H9 (cell line): ENCODE measurements at regions not wholly inside any gene's neighbourhood (a gene's known extent, or its start where the extent isn't known, plus 50 kb on each side); places are given as distances from the start of the nearest gene placed in this dataset.

Experiments
- DNase-seq: peaks from one replicate; pipeline ENCODE4 v3.0.0-alpha.2; 2017
- H2AFZ ChIP-seq: one replicate; pipeline ENCODE4 v1.6.1; 2013; ENCODE audit warnings: mild to moderate bottlenecking, low read length, control low read depth, moderate library complexity
- H2AK5ac ChIP-seq: 2 replicates; pipeline ENCODE4 v1.6.1; 2013; ENCODE audit warnings: low read length, control low read depth, mixed read lengths; ENCODE audit not compliant: insufficient read length
- H2BK120ac ChIP-seq: one replicate; pipeline ENCODE4 v1.6.1; 2013; ENCODE audit warnings: low read depth, mild to moderate bottlenecking, low read length, control low read depth, inconsistent platforms; ENCODE audit not compliant: poor library complexity, severe bottlenecking
- H2BK12ac ChIP-seq: 2 replicates; pipeline ENCODE4 v1.6.1; 2013; ENCODE audit warnings: low read length, control low read depth, mixed read lengths, low read depth; ENCODE audit not compliant: insufficient read length
- H2BK15ac ChIP-seq: 2 replicates; pipeline ENCODE4 v1.6.1; 2013; ENCODE audit warnings: low read depth, low read length, control low read depth
- H2BK20ac ChIP-seq: one replicate; pipeline ENCODE4 v1.6.1; 2013; ENCODE audit warnings: low read depth, mild to moderate bottlenecking, low read length, control low read depth, inconsistent platforms; ENCODE audit not compliant: poor library complexity, severe bottlenecking
- H2BK5ac ChIP-seq: 2 replicates; pipeline ENCODE4 v1.6.1; 2013; ENCODE audit warnings: low read length, control low read depth, mixed read lengths; ENCODE audit not compliant: insufficient read length
- H3K14ac ChIP-seq: 2 replicates; pipeline ENCODE4 v1.6.1; 2013; ENCODE audit warnings: low read length, control low read depth; ENCODE audit not compliant: insufficient read depth
- H3K18ac ChIP-seq: 2 replicates; pipeline ENCODE4 v1.6.1; 2013; ENCODE audit warnings: low read depth, mild to moderate bottlenecking, mixed read lengths, low read length, control low read depth; ENCODE audit not compliant: insufficient read length
- H3K23ac ChIP-seq: 2 replicates; pipeline ENCODE4 v1.6.1; 2013; ENCODE audit warnings: low read length, control low read depth, mixed read lengths, low read depth; ENCODE audit not compliant: insufficient read length
- H3K23me2 ChIP-seq: 2 replicates; pipeline ENCODE4 v1.6.1; 2013; ENCODE audit warnings: low read depth, mild to moderate bottlenecking, mixed read lengths, low read length, control low read depth; ENCODE audit not compliant: insufficient read length, poor library complexity, severe bottlenecking
- H3K27ac ChIP-seq: 2 replicates; pipeline ENCODE4 v1.5.1; 2013; ENCODE audit warnings: low read length, control low read depth, mixed read lengths, low read depth; ENCODE audit not compliant: insufficient read length
- H3K27me3 ChIP-seq: 2 replicates; pipeline ENCODE4 v1.6.1; 2013; ENCODE audit warnings: low read length, control low read depth, inconsistent platforms; ENCODE audit not compliant: insufficient read depth
- H3K4ac ChIP-seq: 2 replicates; pipeline ENCODE4 v1.6.1; 2013; ENCODE audit warnings: low read depth, mild to moderate bottlenecking, control low read depth, inconsistent platforms, low read length, moderate library complexity
- H3K4me1 ChIP-seq: 2 replicates; pipeline ENCODE4 v1.6.1; 2013; ENCODE audit warnings: low read length, control low read depth, inconsistent platforms; ENCODE audit not compliant: insufficient read depth
- H3K4me2 ChIP-seq: 2 replicates; pipeline ENCODE4 v1.6.1; 2013; ENCODE audit warnings: low read length, control low read depth, mixed read lengths; ENCODE audit not compliant: insufficient read length, insufficient read depth
- H3K56ac ChIP-seq: 2 replicates; pipeline ENCODE4 v1.6.1; 2013; ENCODE audit warnings: low read depth, mild to moderate bottlenecking, mixed read lengths, low read length, control low read depth; ENCODE audit not compliant: insufficient read length
- H3K79me1 ChIP-seq: 2 replicates; pipeline ENCODE4 v1.6.1; 2013; ENCODE audit warnings: low read depth, mild to moderate bottlenecking, moderate library complexity, low read length, control low read depth, inconsistent platforms; ENCODE audit not compliant: insufficient read depth, poor library complexity, severe bottlenecking
- H3K79me2 ChIP-seq: 2 replicates; pipeline ENCODE4 v1.6.1; 2013; ENCODE audit warnings: low read length, control low read depth, inconsistent platforms; ENCODE audit not compliant: insufficient read depth
- H3K9ac ChIP-seq: 2 replicates; pipeline ENCODE4 v1.6.1; 2013; ENCODE audit warnings: low read length, control low read depth, mixed read lengths; ENCODE audit not compliant: insufficient read length; ENCODE audit errors: extremely low read depth
- H3K9me3 ChIP-seq: one replicate; pipeline ENCODE4 v1.6.1; 2013; ENCODE audit warnings: low read depth, low read length, inconsistent platforms; ENCODE audit not compliant: control insufficient read depth
- H3T11ph ChIP-seq: one replicate; pipeline ENCODE4 v1.6.1; 2013; ENCODE audit warnings: mild to moderate bottlenecking, low read length, control low read depth, inconsistent platforms
- H4K20me1 ChIP-seq: one replicate; pipeline ENCODE4 v1.6.1; 2013; ENCODE audit not compliant: control insufficient read depth, insufficient read length, insufficient read depth
- H4K5ac ChIP-seq: 2 replicates; pipeline ENCODE4 v1.6.1; 2013; ENCODE audit warnings: low read depth, mild to moderate bottlenecking, mixed read lengths, low read length, control low read depth; ENCODE audit not compliant: insufficient read length
- H4K8ac ChIP-seq: replicated peaks from 2 replicates; pipeline ENCODE4 v1.6.1; 2013; ENCODE audit warnings: low read length, control low read depth, mixed read lengths, low read depth; ENCODE audit not compliant: insufficient read length
- H4K91ac ChIP-seq: 2 replicates; pipeline ENCODE4 v1.6.1; 2013; ENCODE audit warnings: low read depth, mild to moderate bottlenecking, moderate library complexity, mixed read lengths, low read length, control low read depth; ENCODE audit not compliant: insufficient read length
- H3K27ac Mint-ChIP-seq, 3 experiments: 2 replicates in 2 of 3; 3 replicates in 1 of 3; pipeline ENCODE4 v1.8.0; 2020 to 2021; ENCODE audit warnings: mixed read lengths in 3 of 3, mild to moderate bottlenecking in 1 of 3, moderate library complexity in 1 of 3
- H3K27me3 Mint-ChIP-seq: 2 replicates; pipeline ENCODE4 v1.8.0; 2021; ENCODE audit warnings: low read depth, mild to moderate bottlenecking, moderate library complexity, mixed read lengths
- H3K36me3 Mint-ChIP-seq, 3 experiments: 2 replicates in 2 of 3; 3 replicates in 1 of 3; pipeline ENCODE4 v1.8.0; 2020 to 2021; ENCODE audit warnings: low read depth in 3 of 3, mixed read lengths in 3 of 3; ENCODE audit not compliant: insufficient read depth in 1 of 3
- H3K4me1 Mint-ChIP-seq, 2 experiments: 2 replicates each; pipeline ENCODE4 v1.8.0; 2020; ENCODE audit warnings: mixed read lengths in 2 of 2
- H3K4me3 Mint-ChIP-seq, 2 experiments: 2 replicates in 1 of 2; 3 replicates in 1 of 2; pipeline ENCODE4 v1.8.0; 2020 to 2021; ENCODE audit warnings: mild to moderate bottlenecking in 2 of 2, mixed read lengths in 2 of 2, moderate library complexity in 1 of 2
- H3K9me3 Mint-ChIP-seq, 2 experiments: 2 replicates in 1 of 2; 3 replicates in 1 of 2; pipeline ENCODE4 v1.8.0; 2020; ENCODE audit warnings: mild to moderate bottlenecking in 2 of 2, mixed read lengths in 2 of 2, moderate library complexity in 1 of 2
- CTCF ChIP-seq: fragments of 200-600 bp; sonication (generic); conservative IDR thresholded peaks from 3 replicates; pipeline ENCODE4 v1.8.0; 2021; ENCODE audit warnings: antibody characterized with exemption, mild to moderate bottlenecking
- WGBS: extraction: QIAGEN DNeasy Blood & Tissue Kit; methylation state at CpG from one replicate; pipeline ENCODE4 v1.1.7; 2013; ENCODE audit warnings: missing lambda C conversion rate, low lambda C conversion rate, mixed read lengths; ENCODE audit not compliant: insufficient read length; ENCODE audit errors: extremely low coverage; 5-methylcytosine and 5-hydroxymethylcytosine counted together

GRCh38 chr12:94789510-94790225 lies 139.3 kb upstream of the TMCC3 start:
- H3K27me3 ChIP-seq: no peaks in the 10 kb centered on the region
- H3K27me3 Mint-ChIP-seq: no peaks in the 10 kb centered on the region; the same call in none of the 2 replicates

More at GRCh38 chr12:94789510-94790225, 139.3 kb upstream of the TMCC3 start:
- H2BK20ac ChIP-seq: no peak overlapping the region
- no peaks in the 10 kb centered on the region for H3K23me2 ChIP-seq
- H3K9me3 Mint-ChIP-seq: no peaks in the 10 kb centered on the region
- no peak overlapping the region for H3K56ac ChIP-seq
- H2BK120ac ChIP-seq: no peak overlapping the region
- no peak overlapping the region for H3T11ph ChIP-seq
- no peak overlapping the region for H3K4me2 ChIP-seq
- H2AK5ac ChIP-seq: no peak overlapping the region
- no peak overlapping the region for H2BK12ac ChIP-seq
- no peak for TF ChIP-seq CTCF
- H2BK5ac ChIP-seq: no peak overlapping the region
- peaks cover 8 to 11% of the 10 kb centered on the region in 2 experiments for H3K4me1 Mint-ChIP-seq
- H3K36me3 Mint-ChIP-seq: no peaks in the 10 kb centered on the region
- no peak overlapping the region for H4K91ac ChIP-seq
- H4K5ac ChIP-seq: no peak overlapping the region
- no peak overlapping the region for H3K4me3 Mint-ChIP-seq
- H3K79me2 ChIP-seq: no peaks in the 10 kb centered on the region
- H3K18ac ChIP-seq: no peak overlapping the region
- H3K4me1 ChIP-seq: no peaks in the 10 kb centered on the region
- H3K9me3 ChIP-seq: no peaks in the 10 kb centered on the region
- no peak overlapping the region for H4K8ac ChIP-seq
- H3K79me1 ChIP-seq: no peaks in the 10 kb centered on the region
- no peak overlapping the region for H3K27ac Mint-ChIP-seq
- no peak overlapping the region for H2AFZ ChIP-seq
- no peak overlapping the region for H3K27ac ChIP-seq
- H3K4ac ChIP-seq: no peak overlapping the region
- H4K20me1 ChIP-seq: no peaks in the 10 kb centered on the region
- no peak for DNase-seq
- WGBS: no CpG with 5 or more reads among the region's 3 CpGs
- H2BK15ac ChIP-seq: no peak overlapping the region
- no peak overlapping the region for H3K14ac ChIP-seq
- no peak overlapping the region for H3K23ac ChIP-seq
- no peak overlapping the region for H3K9ac ChIP-seq
